ENCODE measurements at regions not wholly inside any gene's neighbourhood (a gene's known extent, or its start where the extent isn't known, plus 50 kb on each side); places are given as distances from the start of the nearest gene placed in this dataset.

GRCh38 chr11:13578514-13579140 lies 82.8 kb upstream of the PTH start:
- TF ChIP-seq SAP30 (IDR thresholded peaks at IDR 0.05; ENCODE audit: insufficient read depth, insufficient replicate concordance, low read length) (no peak), EP300 (IDR thresholded peaks at IDR 0.05; ENCODE audit: borderline replicate concordance in 1 of 2, low read depth in 2 of 2, low read length in 2 of 2) (no peak), CREB1 (IDR thresholded peaks at IDR 0.05) (no peak), CTCF (IDR thresholded peaks at IDR 0.05; ENCODE audit: control extremely low read depth in 1 of 3, insufficient read depth in 1 of 3, low read depth in 1 of 3, low read length in 3 of 3) (no peak), YY1 (IDR thresholded peaks at IDR 0.05; ENCODE audit: low read depth, low read length) (no peak), SP4 (IDR thresholded peaks at IDR 0.05; ENCODE audit: low read length) (no peak), RFX5 (IDR thresholded peaks at IDR 0.05; ENCODE audit: borderline replicate concordance, low read depth, low read length) (no peak), BCL11A (IDR thresholded peaks at IDR 0.05; ENCODE audit: low read depth in 2 of 2, low read length in 2 of 2) (no peak), KDM5A (IDR thresholded peaks at IDR 0.05; ENCODE audit: low read length) (no peak), USF2 (IDR thresholded peaks at IDR 0.05; ENCODE audit: low read length) (no peak), HDAC2 (IDR thresholded peaks at IDR 0.05; ENCODE audit: borderline replicate concordance in 1 of 2, low read depth in 2 of 2, low read length in 2 of 2) (no peak), GABPA (IDR thresholded peaks at IDR 0.05; ENCODE audit: borderline replicate concordance, insufficient read depth, low read length) (no peak)
- TF ChIP-seq, protein P1, sequence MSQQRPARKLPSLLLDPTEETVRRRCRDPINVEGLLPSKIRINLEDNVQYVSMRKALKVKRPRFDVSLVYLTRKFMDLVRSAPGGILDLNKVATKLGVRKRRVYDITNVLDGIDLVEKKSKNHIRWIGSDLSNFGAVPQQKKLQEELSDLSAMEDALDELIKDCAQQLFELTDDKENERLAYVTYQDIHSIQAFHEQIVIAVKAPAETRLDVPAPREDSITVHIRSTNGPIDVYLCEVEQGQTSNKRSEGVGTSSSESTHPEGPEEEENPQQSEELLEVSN (IDR thresholded peaks at IDR 0.05), result no peak

All from H1 (cell line).